B cell (primary cell): ENCODE measurements at regions not wholly inside any gene's neighbourhood (a gene's known extent, or its start where the extent isn't known, plus 50 kb on each side); places are given as distances from the start of the nearest gene placed in this dataset.

ENCODE experiments used
- CTCF ChIP-seq: fragments of 200-600 bp; IDR thresholded peaks from one replicate; pipeline ENCODE4 v1.8.0; 2022; ENCODE audit warnings: antibody characterized with exemption, mild to moderate bottlenecking
- EZH2 ChIP-seq: IDR thresholded peaks from 2 replicates; pipeline ENCODE4 v1.6.1; 2012; ENCODE audit warnings: borderline replicate concordance, low read depth, mild to moderate bottlenecking, moderate library complexity, low read length; ENCODE audit not compliant: insufficient read depth, poor library complexity, severe bottlenecking

DNA sequence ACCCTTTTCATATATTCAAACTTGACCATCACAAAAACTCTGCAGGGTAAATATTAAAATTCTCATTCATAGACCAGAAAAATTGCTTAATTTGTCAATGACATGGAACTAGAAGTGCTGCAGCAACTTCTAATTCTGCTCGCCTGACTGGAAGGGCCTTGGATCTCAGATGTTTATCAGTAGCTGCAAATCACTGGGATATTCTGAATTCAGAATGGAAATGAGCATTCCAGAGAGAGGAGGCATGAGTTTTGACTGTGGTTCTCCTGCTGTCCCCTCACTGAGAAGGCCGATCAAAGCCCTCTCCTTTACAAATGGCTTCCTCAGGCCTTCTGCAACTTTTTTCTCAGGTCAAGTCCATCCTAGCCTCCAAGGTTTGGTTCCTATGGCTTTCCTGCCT, 171.3 kb upstream of the FAM78B start:
- no peak for TF ChIP-seq CTCF
- no peak for TF ChIP-seq EZH2
